CD14-positive monocyte (primary cell): ENCODE measurements at regions not wholly inside any gene's neighbourhood (a gene's known extent, or its start where the extent isn't known, plus 50 kb on each side); places are given as distances from the start of the nearest gene placed in this dataset.

Source experiments
- DNase-seq, 3 donors: peaks; one replicate each; pipeline ENCODE4 v3.0.0-alpha.2; 2011 to 2022
- H2AFZ ChIP-seq: 2 replicates; pipeline ENCODE4 v1.6.0; 2012; ENCODE audit warnings: mild to moderate bottlenecking, low read depth, low read length, inconsistent platforms; ENCODE audit not compliant: insufficient read depth, poor library complexity, severe bottlenecking
- H3K27ac ChIP-seq, 2 donors: 1 replicate in 1 of 2; 2 replicates in 1 of 2; pipeline ENCODE4 v1.5.1; 2012 to 2013; ENCODE audit warnings: low read length in 2 of 2, control low read depth in 1 of 2, inconsistent platforms in 1 of 2, low read depth in 1 of 2, mild to moderate bottlenecking in 1 of 2
- H3K27me3 ChIP-seq, 2 donors: one replicate each; pipeline versions ENCODE4 v1.6.0 to v1.6.1; 2011 to 2013; ENCODE audit warnings: low read length in 2 of 2; ENCODE audit not compliant: control insufficient read depth in 2 of 2, insufficient read depth in 2 of 2
- H3K36me3 ChIP-seq, 2 donors: replicated peaks in 1 of 2; 1 replicate in 1 of 2; 2 replicates in 1 of 2; pipeline versions ENCODE4 v1.5.1 to v1.6.1; 2012 to 2013; ENCODE audit warnings: low read length in 2 of 2, control low read depth in 1 of 2, inconsistent platforms in 1 of 2, mild to moderate bottlenecking in 1 of 2; ENCODE audit not compliant: insufficient read depth in 2 of 2, control insufficient read depth in 1 of 2
- H3K4me1 ChIP-seq, 2 donors: 1 replicate in 1 of 2; 2 replicates in 1 of 2; pipeline versions ENCODE4 v1.5.1 to v1.6.1; 2012 to 2013; ENCODE audit warnings: low read length in 2 of 2, control low read depth in 1 of 2, inconsistent platforms in 1 of 2, mild to moderate bottlenecking in 1 of 2, moderate library complexity in 1 of 2; ENCODE audit not compliant: insufficient read depth in 2 of 2, control insufficient read depth in 1 of 2
- H3K4me2 ChIP-seq: replicated peaks from 2 replicates; pipeline ENCODE3; 2012; ENCODE audit warnings: low read length, moderate library complexity, mild to moderate bottlenecking; ENCODE audit not compliant: poor library complexity, severe bottlenecking; ENCODE audit errors: extremely low read depth
- H3K4me3 ChIP-seq, 3 experiments: fragments of 200-600 bp in 1 of 3; sonication (generic) in 1 of 3; replicated peaks in 1 of 3; 1 replicate in 2 of 3; 2 replicates in 1 of 3; pipeline ENCODE4 v1.5.1; 2011 to 2013; ENCODE audit warnings: low read length in 3 of 3, mild to moderate bottlenecking in 3 of 3, control low read depth in 2 of 3, low read depth in 2 of 3, inconsistent platforms in 1 of 3, moderate library complexity in 1 of 3
- H3K79me2 ChIP-seq: 2 replicates; pipeline ENCODE4 v1.6.0; 2012; ENCODE audit warnings: mild to moderate bottlenecking, control low read depth, inconsistent platforms, low read length, moderate library complexity; ENCODE audit not compliant: insufficient read depth
- H3K9ac ChIP-seq: 2 replicates; pipeline ENCODE4 v1.6.0; 2017; ENCODE audit warnings: low read length, mild to moderate bottlenecking; ENCODE audit not compliant: insufficient read depth, poor library complexity, severe bottlenecking
- H3K9me3 ChIP-seq, 2 donors: replicated peaks in 1 of 2; 1 replicate in 1 of 2; 2 replicates in 1 of 2; pipeline versions ENCODE4 v1.5.1 to v1.6.1; 2012 to 2013; ENCODE audit warnings: low read length in 2 of 2, control low read depth in 1 of 2; ENCODE audit not compliant: control insufficient read depth in 1 of 2, insufficient read depth in 1 of 2
- H4K20me1 ChIP-seq: 2 replicates; pipeline ENCODE4 v1.6.0; 2012; ENCODE audit warnings: mild to moderate bottlenecking, low read length, control low read depth, moderate library complexity; ENCODE audit not compliant: insufficient read depth
- H3K27ac Mint-ChIP-seq, 7 donors: one replicate each; pipeline ENCODE4 v1.8.0; 2020; ENCODE audit warnings: mild to moderate bottlenecking in 7 of 7, mixed read lengths in 7 of 7, moderate library complexity in 6 of 7, inconsistent platforms in 2 of 7
- H3K27me3 Mint-ChIP-seq, 3 donors: one replicate each; pipeline ENCODE4 v1.8.0; 2021 to 2022; ENCODE audit warnings: low read depth in 3 of 3, mild to moderate bottlenecking in 3 of 3, mixed read lengths in 3 of 3, moderate library complexity in 3 of 3, inconsistent platforms in 1 of 3
- H3K36me3 Mint-ChIP-seq, 2 donors: one replicate each; pipeline ENCODE4 v1.8.0; 2020; ENCODE audit warnings: mixed read lengths in 2 of 2, inconsistent platforms in 1 of 2, mild to moderate bottlenecking in 1 of 2
- H3K4me1 Mint-ChIP-seq: one replicate; pipeline ENCODE4 v1.8.0; 2020; ENCODE audit warnings: mild to moderate bottlenecking, mixed read lengths
- H3K4me3 Mint-ChIP-seq, 2 donors: one replicate each; pipeline ENCODE4 v1.8.0; 2020; ENCODE audit warnings: mild to moderate bottlenecking in 2 of 2, mixed read lengths in 2 of 2, moderate library complexity in 1 of 2
- H3K9me3 Mint-ChIP-seq, 7 donors: one replicate each; pipeline ENCODE4 v1.8.0; 2020 to 2022; ENCODE audit warnings: mixed read lengths in 7 of 7, mild to moderate bottlenecking in 6 of 7, moderate library complexity in 6 of 7, inconsistent platforms in 2 of 7
- CTCF ChIP-seq: fragments of 200-600 bp; IDR thresholded peaks from one replicate; pipeline ENCODE4 v1.8.0; 2022; ENCODE audit warnings: antibody characterized with exemption, mild to moderate bottlenecking
- WGBS: methylation state at CpG from one replicate; pipeline ENCODE4 v1.1.5; 2013; ENCODE audit warnings: missing lambda C conversion rate; ENCODE audit not compliant: insufficient coverage; 5-methylcytosine and 5-hydroxymethylcytosine counted together
- intact Hi-C, 2 donors: fragments of 100-400 bp; cut with micrococcal nuclease; formaldehyde crosslinking; loops; one replicate each; pipeline versions ENCODE4 v1.15.0 to v1.15.1; 2023

GRCh38 chr10:10396601-10397000 lies 621.1 kb upstream of the CELF2 start:
- peaks cover 0 to under 1% of the 10 kb centered on the region in 2 donors for H3K9me3 ChIP-seq
- no peak for DNase-seq
- no peaks in the 10 kb centered on the region for H3K27me3 ChIP-seq
- H3K27ac Mint-ChIP-seq, result no peak overlapping the region
- H3K27me3 Mint-ChIP-seq, result peaks cover 0 to 9% (median 0%) of the 10 kb centered on the region in 3 donors
- H4K20me1 ChIP-seq, result no peaks in the 10 kb centered on the region
- intact Hi-C loops, result no loop called here
- no peak overlapping the region for H3K4me3 Mint-ChIP-seq
- no peak overlapping the region for H2AFZ ChIP-seq
- TF ChIP-seq CTCF, result no peak
- H3K36me3 Mint-ChIP-seq, result no peaks in the 10 kb centered on the region
- H3K36me3 ChIP-seq, result no peaks in the 10 kb centered on the region
- H3K4me1 ChIP-seq, result peaks cover 10 to 34% of the 10 kb centered on the region in 2 donors
- peaks cover 25% of the 10 kb centered on the region for H3K4me1 Mint-ChIP-seq
- whole genome bisulfite sequencing, result 73% methylated on average over 1 of the region's 3 CpGs
- H3K9me3 Mint-ChIP-seq, result peaks cover 0 to 9% (median 5%) of the 10 kb centered on the region in 7 donors
- H3K27ac ChIP-seq, result no peak overlapping the region
- H3K9ac ChIP-seq, result no peak overlapping the region
- no peak overlapping the region for H3K4me3 ChIP-seq
- H3K79me2 ChIP-seq, result no peaks in the 10 kb centered on the region
- H3K4me2 ChIP-seq, result no peak overlapping the region

GRCh38 chr10:10397906-10398305 lies 619.8 kb upstream of the CELF2 start:
- Histone ChIP-seq H2AFZ (no peak overlapping the region), H3K4me1 (peaks cover 6 to 23% of the 10 kb centered on the region in 2 donors), H3K9ac (no peak overlapping the region), H3K27ac (no peak overlapping the region), H3K4me3 (no peak overlapping the region), H3K27me3 (no peaks in the 10 kb centered on the region), H3K36me3 (no peaks in the 10 kb centered on the region), H4K20me1 (no peaks in the 10 kb centered on the region), H3K79me2 (no peaks in the 10 kb centered on the region), H3K9me3 (peaks cover 0 to 5% of the 10 kb centered on the region in 2 donors), H3K4me2 (no peak overlapping the region)
- intact Hi-C loops, result no loop called here
- no peak for DNase-seq
- Mint-ChIP-seq H3K27ac (no peak overlapping the region), H3K4me1 (peaks cover 17% of the 10 kb centered on the region), H3K36me3 (no peaks in the 10 kb centered on the region), H3K4me3 (no peak overlapping the region), H3K9me3 (peaks cover 0 to 16% (median 8%) of the 10 kb centered on the region in 7 donors), H3K27me3 (peaks cover 0 to 9% (median 0%) of the 10 kb centered on the region in 3 donors)
- no peak for TF ChIP-seq CTCF
